ENCODE measurements at regions not wholly inside any gene's neighbourhood (a gene's known extent, or its start where the extent isn't known, plus 50 kb on each side); places are given as distances from the start of the nearest gene placed in this dataset.

- peaks cover 25% of the 10 kb centered on the region for H3K4me1 Mint-ChIP-seq (ENCODE audit: low read depth)
- no peaks in the 10 kb centered on the region for H3K36me3 Mint-ChIP-seq
- no peaks in the 10 kb centered on the region for H3K27me3 Mint-ChIP-seq
- H3K4me3 Mint-ChIP-seq, result no peak overlapping the region
- no peak overlapping the region for H3K27ac Mint-ChIP-seq
- no peaks in the 10 kb centered on the region for H3K9me3 Mint-ChIP-seq (ENCODE audit: low read depth)
These were observed 117.8 kb upstream of the SERP2 start for GRCh38 chr13:44255771-44256364.

GRCh38 chr13:44257796-44258195 is 115.8 kb upstream of the SERP2 start:
- Mint-ChIP-seq H3K36me3 (no peaks in the 10 kb centered on the region), H3K27me3 (no peaks in the 10 kb centered on the region), H3K4me1 (ENCODE audit: low read depth) (peaks cover 27% of the 10 kb centered on the region), H3K4me3 (no peak overlapping the region), H3K9me3 (ENCODE audit: low read depth) (no peaks in the 10 kb centered on the region), H3K27ac (no peak overlapping the region)

DNA sequence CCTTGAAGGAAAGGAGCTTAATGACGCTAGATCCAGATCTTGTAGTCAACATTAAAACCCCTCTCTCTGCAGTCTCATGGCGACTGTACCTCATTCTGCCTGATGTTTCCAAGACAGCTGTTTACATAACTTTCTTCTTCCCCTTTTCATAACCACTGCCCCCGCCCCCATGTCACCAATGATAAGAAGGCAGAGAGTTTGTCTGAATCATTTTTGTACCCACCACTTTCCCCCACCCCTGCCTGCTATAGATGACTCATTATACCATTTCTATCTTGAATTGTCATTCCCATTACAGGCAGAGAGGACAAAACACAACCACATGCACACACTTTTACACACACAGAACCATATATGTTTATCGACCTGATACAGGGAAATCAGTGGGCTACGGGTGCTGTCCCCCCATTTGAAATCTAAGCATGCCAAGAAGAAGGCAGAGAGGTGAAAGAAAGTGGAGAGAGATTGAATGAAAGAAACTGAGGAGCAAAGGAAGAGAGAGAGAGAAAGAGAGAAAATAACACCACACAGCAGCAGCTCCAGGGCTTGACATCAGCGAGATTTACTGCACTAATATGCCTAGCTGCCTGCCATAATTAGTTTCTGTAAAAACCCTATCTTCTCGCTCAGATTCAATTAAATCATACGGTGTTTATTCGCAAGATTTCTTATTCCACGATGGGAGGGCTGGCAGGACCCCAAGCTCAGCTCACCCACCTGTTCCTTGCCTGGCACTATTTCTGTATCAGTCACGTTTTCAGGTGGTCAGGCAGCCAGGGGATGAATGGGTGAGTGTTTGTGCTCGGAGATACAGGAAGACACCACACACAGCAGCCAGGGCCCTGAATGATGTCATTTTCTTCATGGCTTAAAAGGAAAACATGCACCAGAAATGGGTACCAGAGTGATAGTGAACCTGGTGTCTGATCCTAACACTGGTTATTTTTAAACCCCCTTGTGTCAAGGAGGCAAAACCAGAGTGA is 114.3 kb upstream of the SERP2 start:
- Mint-ChIP-seq H3K9me3 (ENCODE audit: low read depth) (no peaks in the 10 kb centered on the region), H3K4me1 (ENCODE audit: low read depth) (peaks cover 27% of the 10 kb centered on the region), H3K27ac (peak overlapping the region; percentile 88), H3K27me3 (no peaks in the 10 kb centered on the region), H3K36me3 (no peaks in the 10 kb centered on the region), H3K4me3 (peak overlapping the region; percentile 84)

DNA sequence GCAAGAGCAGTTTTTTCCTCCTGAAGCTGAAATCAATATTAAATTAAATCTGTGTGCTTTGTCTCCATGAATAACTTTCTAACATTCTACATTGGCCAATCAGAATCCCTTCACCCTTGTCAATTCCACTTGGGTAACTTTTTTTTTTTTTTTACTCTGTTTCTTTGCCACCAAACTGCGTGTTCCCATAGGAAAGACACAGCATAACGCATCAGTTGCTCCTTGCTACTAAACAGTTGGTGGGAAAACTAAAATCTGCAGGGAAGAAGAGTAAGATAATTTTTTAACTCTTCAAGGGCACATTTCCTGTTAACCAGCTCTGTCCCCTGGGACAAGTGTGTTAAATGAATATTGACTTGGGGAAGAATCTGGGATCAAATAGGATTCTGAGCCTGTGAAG is 113.3 kb upstream of the SERP2 start:
- H3K9me3 Mint-ChIP-seq (ENCODE audit: low read depth), result no peaks in the 10 kb centered on the region
- peaks cover 27% of the 10 kb centered on the region for H3K4me1 Mint-ChIP-seq (ENCODE audit: low read depth)
- no peaks in the 10 kb centered on the region for H3K27me3 Mint-ChIP-seq
- H3K4me3 Mint-ChIP-seq, result no peak overlapping the region
- no peaks in the 10 kb centered on the region for H3K36me3 Mint-ChIP-seq
- no peak overlapping the region for H3K27ac Mint-ChIP-seq

DNA sequence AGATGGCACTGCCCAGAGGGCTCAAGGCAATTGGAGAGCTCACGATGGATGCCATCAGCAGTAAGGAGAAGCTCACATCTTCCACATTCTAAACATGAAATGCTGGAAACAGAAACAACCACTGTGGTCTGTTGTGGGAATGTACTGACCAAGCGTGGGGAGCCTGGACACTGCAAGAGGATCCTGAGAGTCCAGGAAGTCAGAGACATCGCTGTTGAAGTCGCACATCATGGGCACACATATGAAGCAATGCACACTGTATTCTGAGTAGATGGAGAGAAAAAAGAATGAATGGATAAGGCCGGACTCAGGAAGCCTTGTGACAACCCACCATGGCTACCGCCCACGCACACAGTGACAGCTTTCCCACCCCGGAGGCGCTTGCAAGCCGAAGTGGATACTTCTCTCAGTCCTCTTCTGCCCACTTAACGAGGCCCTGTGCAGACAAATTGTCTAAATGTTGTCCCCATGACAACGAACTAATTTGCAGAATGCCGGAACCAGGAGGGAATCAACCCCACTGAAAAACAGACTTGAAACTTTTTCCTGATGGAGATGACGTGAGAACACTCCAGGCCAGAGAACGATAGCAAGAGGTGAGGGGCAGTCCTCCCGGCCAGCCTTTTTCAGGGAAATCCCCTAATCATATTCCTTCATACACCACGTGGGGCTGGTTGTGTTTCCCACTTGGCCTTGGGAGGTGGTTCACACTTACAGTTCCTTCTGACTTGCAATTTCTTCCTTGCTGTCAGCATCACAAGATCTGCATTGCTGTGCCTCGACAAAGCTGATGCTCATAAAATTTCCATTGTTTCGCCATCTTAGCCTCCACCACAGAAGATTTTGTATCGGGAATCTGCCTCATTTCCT is 109.6 kb upstream of the SERP2 start:
- H3K27me3 Mint-ChIP-seq, result no peaks in the 10 kb centered on the region
- no peaks in the 10 kb centered on the region for H3K36me3 Mint-ChIP-seq
- H3K4me1 Mint-ChIP-seq (ENCODE audit: low read depth), result peaks cover 20% of the 10 kb centered on the region
- no peaks in the 10 kb centered on the region for H3K9me3 Mint-ChIP-seq (ENCODE audit: low read depth)
- no peak overlapping the region for H3K27ac Mint-ChIP-seq
- no peak overlapping the region for H3K4me3 Mint-ChIP-seq

DNA sequence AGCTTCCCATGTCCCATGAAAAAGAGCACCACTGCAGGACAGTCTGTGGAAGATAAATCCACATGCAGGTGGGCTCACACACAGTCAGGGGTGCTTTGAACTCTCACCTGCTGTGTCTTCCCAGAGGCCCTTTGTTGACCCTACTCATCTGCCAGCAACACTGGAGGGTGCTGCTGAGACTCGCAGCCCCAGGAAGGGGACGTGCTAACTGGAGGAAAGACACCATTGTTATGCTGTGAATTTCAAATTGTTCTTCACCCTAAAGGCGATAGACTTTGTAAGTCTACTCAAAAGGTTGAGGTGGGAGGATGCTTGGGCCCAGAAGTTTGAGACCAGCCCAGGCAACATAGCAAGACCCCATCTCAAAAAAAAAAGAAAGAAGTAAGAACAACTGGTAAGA is 107.3 kb upstream of the SERP2 start:
- Mint-ChIP-seq H3K4me1 (ENCODE audit: low read depth) (peaks cover 8% of the 10 kb centered on the region), H3K9me3 (ENCODE audit: low read depth) (no peaks in the 10 kb centered on the region), H3K27me3 (no peaks in the 10 kb centered on the region), H3K36me3 (no peaks in the 10 kb centered on the region), H3K4me3 (no peak overlapping the region), H3K27ac (no peak overlapping the region)

GRCh38 chr13:44266772-44267171 is 106.9 kb upstream of the SERP2 start:
- Mint-ChIP-seq H3K27ac (no peak overlapping the region), H3K9me3 (ENCODE audit: low read depth) (no peaks in the 10 kb centered on the region), H3K27me3 (no peaks in the 10 kb centered on the region), H3K4me1 (ENCODE audit: low read depth) (peaks cover 7% of the 10 kb centered on the region), H3K4me3 (no peak overlapping the region), H3K36me3 (no peaks in the 10 kb centered on the region)

DNA sequence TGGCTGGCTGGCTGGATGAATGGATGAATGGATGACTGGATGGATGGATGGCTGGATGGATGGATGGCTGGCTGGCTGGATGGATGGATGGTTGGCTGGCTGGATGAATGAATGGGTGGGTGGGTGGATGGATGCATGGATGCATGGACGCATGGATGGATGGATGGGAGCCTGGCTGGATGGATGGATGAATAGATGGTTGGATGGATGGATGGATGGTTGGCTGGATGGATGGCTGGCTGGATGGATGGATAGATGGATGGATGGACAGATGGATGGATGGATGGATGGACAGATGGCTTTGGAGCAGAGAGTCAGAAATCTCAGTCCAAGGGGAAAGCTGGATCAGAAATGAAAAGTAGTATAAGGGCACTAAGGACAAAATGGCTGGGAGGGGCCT is 106.4 kb upstream of the SERP2 start:
- H3K4me1 Mint-ChIP-seq (ENCODE audit: low read depth), result peaks cover 7% of the 10 kb centered on the region
- no peak overlapping the region for H3K27ac Mint-ChIP-seq
- no peaks in the 10 kb centered on the region for H3K36me3 Mint-ChIP-seq
- no peak overlapping the region for H3K4me3 Mint-ChIP-seq
- H3K27me3 Mint-ChIP-seq, result no peaks in the 10 kb centered on the region
- no peaks in the 10 kb centered on the region for H3K9me3 Mint-ChIP-seq (ENCODE audit: low read depth)

- Mint-ChIP-seq H3K4me1 (ENCODE audit: low read depth) (peaks cover 11% of the 10 kb centered on the region), H3K27me3 (no peaks in the 10 kb centered on the region), H3K36me3 (no peaks in the 10 kb centered on the region), H3K9me3 (ENCODE audit: low read depth) (no peaks in the 10 kb centered on the region), H3K27ac (no peak overlapping the region), H3K4me3 (no peak overlapping the region)
These were observed 105.6 kb upstream of the SERP2 start for GRCh38 chr13:44267980-44268379.

GRCh38 chr13:44268980-44269379 is 104.6 kb upstream of the SERP2 start:
- no peak overlapping the region for H3K27ac Mint-ChIP-seq
- peaks cover 18% of the 10 kb centered on the region for H3K4me1 Mint-ChIP-seq (ENCODE audit: low read depth)
- H3K36me3 Mint-ChIP-seq, result no peaks in the 10 kb centered on the region
- no peak overlapping the region for H3K4me3 Mint-ChIP-seq
- H3K27me3 Mint-ChIP-seq, result no peaks in the 10 kb centered on the region
- no peaks in the 10 kb centered on the region for H3K9me3 Mint-ChIP-seq (ENCODE audit: low read depth)

DNA sequence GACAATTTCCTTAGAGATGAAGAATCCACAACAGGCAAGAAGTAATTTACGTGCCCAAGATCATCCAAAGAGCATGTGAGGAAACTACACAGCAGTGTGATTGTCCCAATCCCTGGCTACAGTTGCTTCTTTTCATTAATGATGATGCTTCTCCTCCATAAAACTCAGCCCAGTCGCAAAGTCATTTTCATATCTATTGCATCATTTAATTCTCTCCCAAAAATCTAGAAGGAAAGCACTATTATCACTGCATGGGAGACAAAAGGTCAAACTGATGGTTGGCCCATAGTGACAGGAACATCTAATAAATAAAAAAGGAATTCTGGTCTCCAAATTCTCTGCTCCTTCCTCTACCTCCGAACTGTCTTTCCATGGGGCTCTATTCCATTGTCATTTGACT is 103.5 kb upstream of the SERP2 start:
- Mint-ChIP-seq H3K27ac (no peak overlapping the region), H3K27me3 (no peaks in the 10 kb centered on the region), H3K9me3 (ENCODE audit: low read depth) (no peaks in the 10 kb centered on the region), H3K36me3 (no peaks in the 10 kb centered on the region), H3K4me3 (no peak overlapping the region), H3K4me1 (ENCODE audit: low read depth) (peaks cover 30% of the 10 kb centered on the region)

- H3K4me3 Mint-ChIP-seq, result no peak overlapping the region
- H3K9me3 Mint-ChIP-seq (ENCODE audit: low read depth), result no peaks in the 10 kb centered on the region
- H3K36me3 Mint-ChIP-seq, result no peaks in the 10 kb centered on the region
- H3K27ac Mint-ChIP-seq, result peak overlapping the region; percentile 65
- H3K4me1 Mint-ChIP-seq (ENCODE audit: low read depth), result peaks cover 38% of the 10 kb centered on the region
- H3K27me3 Mint-ChIP-seq, result no peaks in the 10 kb centered on the region
These were observed 102.6 kb upstream of the SERP2 start for GRCh38 chr13:44271031-44271455.

DNA sequence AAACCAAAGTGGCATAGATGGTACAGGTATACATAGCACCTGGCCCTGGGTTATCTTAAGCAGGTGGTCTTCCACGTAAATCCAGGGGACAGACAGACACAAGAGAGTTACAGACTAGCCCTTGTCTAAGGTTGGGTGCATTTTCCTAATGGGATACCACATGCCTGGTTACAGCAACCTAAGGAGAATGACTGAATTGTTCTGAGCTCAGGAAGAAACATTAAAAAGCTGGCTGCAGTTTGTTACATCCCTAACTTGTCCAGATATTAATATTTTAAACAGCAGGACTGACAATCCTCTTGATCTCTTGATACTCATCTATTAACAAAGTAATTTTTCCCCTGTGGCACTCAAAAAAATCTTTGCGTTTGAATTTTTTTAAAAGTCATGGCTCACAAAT is 102.2 kb upstream of the SERP2 start:
- Mint-ChIP-seq H3K4me1 (ENCODE audit: low read depth) (peaks cover 41% of the 10 kb centered on the region), H3K4me3 (no peak overlapping the region), H3K27ac (peak overlapping the region; percentile 65), H3K27me3 (no peaks in the 10 kb centered on the region), H3K9me3 (ENCODE audit: low read depth) (no peaks in the 10 kb centered on the region), H3K36me3 (no peaks in the 10 kb centered on the region)

DNA sequence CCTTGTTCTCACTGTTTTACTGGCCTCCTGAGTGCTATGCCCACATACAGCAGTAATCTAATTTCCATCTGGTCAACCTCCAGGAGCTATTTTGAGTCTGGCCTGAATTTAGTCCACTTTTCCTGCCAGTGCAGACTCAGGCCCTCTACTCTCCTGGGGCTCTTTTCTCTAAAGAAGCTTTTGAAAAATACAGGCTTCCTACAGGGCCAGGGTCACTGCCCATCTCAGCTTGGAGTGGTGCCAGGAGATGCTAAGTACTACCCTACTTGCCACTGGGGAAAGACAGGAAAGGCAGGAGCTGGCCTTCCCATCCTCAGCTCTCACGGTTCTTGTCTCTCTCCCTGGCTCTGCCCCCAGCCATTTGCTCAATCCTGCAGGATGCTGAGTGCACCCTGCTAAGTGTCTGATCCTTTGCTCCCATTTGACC is 101.7 kb upstream of the SERP2 start:
- peaks cover 42% of the 10 kb centered on the region for H3K4me1 Mint-ChIP-seq (ENCODE audit: low read depth)
- peak overlapping the region; percentile 67 for H3K27ac Mint-ChIP-seq
- H3K36me3 Mint-ChIP-seq, result no peaks in the 10 kb centered on the region
- H3K4me3 Mint-ChIP-seq, result no peak overlapping the region
- no peaks in the 10 kb centered on the region for H3K9me3 Mint-ChIP-seq (ENCODE audit: low read depth)
- H3K27me3 Mint-ChIP-seq, result no peaks in the 10 kb centered on the region

DNA sequence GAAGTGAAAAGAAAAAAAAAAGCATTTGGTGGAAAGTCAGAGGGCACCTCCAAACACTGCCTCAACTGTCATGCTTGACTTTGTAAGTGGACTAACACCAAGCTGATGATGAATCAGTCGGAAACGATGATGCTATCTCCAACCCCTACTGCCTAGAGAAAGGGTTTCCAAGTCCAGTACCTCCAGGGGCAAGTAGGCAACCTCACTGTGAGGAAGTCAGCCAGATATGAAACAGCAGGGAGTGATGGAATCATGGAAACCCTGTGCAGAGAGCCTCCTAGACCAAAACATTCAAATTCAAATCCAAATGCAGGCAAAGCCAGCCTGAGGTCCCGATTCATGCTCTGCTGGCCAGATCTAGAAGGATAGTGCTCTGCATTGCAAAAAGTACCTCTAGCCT is 100.9 kb upstream of the SERP2 start:
- Mint-ChIP-seq H3K4me3 (no peak overlapping the region), H3K9me3 (ENCODE audit: low read depth) (no peaks in the 10 kb centered on the region), H3K4me1 (ENCODE audit: low read depth) (peaks cover 44% of the 10 kb centered on the region)

More for the DNA sequence above, 100.9 kb upstream of the SERP2 start:
- H3K36me3 Mint-ChIP-seq, result peaks cover 1% of the 10 kb centered on the region
- no peak overlapping the region for H3K27ac Mint-ChIP-seq
- H3K27me3 Mint-ChIP-seq, result no peaks in the 10 kb centered on the region

Measured in activated naive CD8-positive, alpha-beta T cell (primary cell).